HepG2 (cell line): ENCODE measurements at regions not wholly inside any gene's neighbourhood (a gene's known extent, or its start where the extent isn't known, plus 50 kb on each side); places are given as distances from the start of the nearest gene placed in this dataset.

Experiments
- ATAC-seq: fragments of 200-7000 bp; cut with Tn5 transposase; 3 replicates; pipeline ENCODE4 v1.9.1; 2020; ENCODE audit warnings: mild to moderate bottlenecking, moderate library complexity
- BruUV-seq: library from RNA; stranded (reverse); fragments of 400-500 nt; replicated peaks from 2 replicates; lab custom pipeline; 2021; lab: Mats Ljungman, UMichigan
- CTCF ChIA-PET: fragments of 300-600 bp; formaldehyde crosslinking; extraction: SDS; loops from one replicate; lab custom pipeline; 2021; ENCODE audit warnings: low total read pairs, inconsistent platforms, low intra/inter-chr PET ratio; lab: Yijun Ruan, JAX
- POLR2A ChIA-PET: fragments of 350-600 bp; sonication (Branson Sonifier 250); formaldehyde crosslinking; loops from one replicate; lab custom pipeline; 2020; ENCODE audit warnings: antibody characterized with exemption, inconsistent platforms; lab: Yijun Ruan, JAX
- DNase-seq: peaks from one replicate; pipeline ENCODE4 v3.0.0-alpha.2; 2015; ENCODE audit warnings: low spot score
- FAIRE-seq: peaks from 3 replicates; lab custom pipeline; 2011; peaks lifted over from hg19 to GRCh38; lab: Jason Lieb, UNC
- H2AFZ ChIP-seq: one replicate; pipeline ENCODE4 v1.6.1; 2011; ENCODE audit warnings: low read length, inconsistent platforms
- H3K27ac ChIP-seq: fragments of 300-600 bp; 3 replicates; pipeline ENCODE4 v1.8.0; 2011; ENCODE audit warnings: mixed run types, mild to moderate bottlenecking, mixed read lengths, low read length, inconsistent platforms; ENCODE audit not compliant: insufficient read depth; ENCODE audit errors: extremely low read length
- H3K27me3 ChIP-seq, 2 experiments: fragments of 200-600 bp in 1 of 2; 2 replicates in 1 of 2; 3 replicates in 1 of 2; pipeline versions ENCODE4 v1.6.0 to v1.8.0; 2011; ENCODE audit warnings: low read length in 2 of 2, mild to moderate bottlenecking in 2 of 2, moderate library complexity in 2 of 2, inconsistent platforms in 1 of 2; ENCODE audit not compliant: insufficient read depth in 2 of 2, control insufficient read depth in 1 of 2
- H3K36me3 ChIP-seq, 2 experiments: fragments of 200-600 bp in 1 of 2; replicated peaks in 1 of 2; 2 replicates in 1 of 2; 3 replicates in 1 of 2; pipeline versions ENCODE4 v1.5.1 to v1.8.0; 2011; ENCODE audit warnings: low read length in 2 of 2, inconsistent platforms in 1 of 2; ENCODE audit not compliant: insufficient read depth in 2 of 2, control insufficient read depth in 1 of 2
- H3K4me1 ChIP-seq: 2 replicates; pipeline ENCODE4 v1.5.1; 2012; ENCODE audit warnings: low read length, inconsistent platforms; ENCODE audit not compliant: insufficient read depth
- H3K4me2 ChIP-seq: 2 replicates; pipeline ENCODE4 v1.6.0; 2011; ENCODE audit warnings: low read depth, low read length, inconsistent platforms
- H3K4me3 ChIP-seq, 3 experiments: fragments of 200-600 bp in 1 of 3; sonication (generic), shearing (Covaris generic) in 1 of 3; replicated peaks in 1 of 3; 2 replicates each; pipeline ENCODE4 v1.5.1; 2011 to 2016; ENCODE audit warnings: low read length in 3 of 3, inconsistent platforms in 2 of 3, low read depth in 2 of 3, mild to moderate bottlenecking in 2 of 3, control low read depth in 1 of 3, mixed read lengths in 1 of 3; ENCODE audit not compliant: insufficient read depth in 1 of 3
- H3K79me2 ChIP-seq: one replicate; pipeline ENCODE4 v1.6.1; 2011; ENCODE audit warnings: low read length, inconsistent platforms; ENCODE audit not compliant: insufficient read depth
- H3K9ac ChIP-seq: 2 replicates; pipeline ENCODE4 v1.6.0; 2011; ENCODE audit warnings: mild to moderate bottlenecking, low read depth, low read length, inconsistent platforms; ENCODE audit not compliant: insufficient read depth
- H3K9me3 ChIP-seq: 2 replicates; pipeline ENCODE4 v1.5.1; 2012; ENCODE audit warnings: mild to moderate bottlenecking, low read length
- H4K20me1 ChIP-seq: 2 replicates; pipeline ENCODE4 v1.6.0; 2011; ENCODE audit warnings: inconsistent platforms, mild to moderate bottlenecking, low read length, moderate library complexity; ENCODE audit not compliant: insufficient read depth
- BRCA1 ChIP-seq: sonication (generic); formaldehyde crosslinking; IDR thresholded peaks from 2 replicates; pipeline ENCODE4 v1.4.0; 2020; ENCODE audit warnings: missing genetic modification reagents
- DNMT1 ChIP-seq: sonication (generic); formaldehyde crosslinking; IDR thresholded peaks from 2 replicates; pipeline ENCODE4 v1.5.1; 2020; ENCODE audit warnings: mild to moderate bottlenecking, missing genetic modification reagents
- ELF3 ChIP-seq: IDR thresholded peaks from 2 replicates; pipeline ENCODE4 v1.6.1; 2016; ENCODE audit warnings: missing genetic modification reagents, missing compliant biosample characterization
- HDAC6 ChIP-seq: fragments of 200-600 bp; sonication (generic); IDR thresholded peaks from 2 replicates; pipeline ENCODE4 v1.7.0; 2017; ENCODE audit warnings: mild to moderate bottlenecking, antibody characterized with exemption, low read length, low read depth
- NFYC ChIP-seq: IDR thresholded peaks from 2 replicates; pipeline ENCODE4 v1.6.1; 2016; ENCODE audit warnings: missing genetic modification reagents, missing compliant biosample characterization
- NONO ChIP-seq, 2 experiments: fragments of 450-650 bp in 1 of 2; sonication (generic) in 1 of 2; formaldehyde crosslinking in 1 of 2; IDR thresholded peaks in 1 of 2; conservative IDR thresholded peaks in 1 of 2; 2 replicates each; pipeline versions ENCODE4 v1.6.1 to v1.8.0; 2017 to 2022; ENCODE audit warnings: mild to moderate bottlenecking in 1 of 2, missing genetic modification reagents in 1 of 2, moderate library complexity in 1 of 2
- POGZ ChIP-seq: sonication (generic); formaldehyde crosslinking; IDR thresholded peaks from 2 replicates; pipeline ENCODE4 v1.4.0; 2020; ENCODE audit warnings: mild to moderate bottlenecking, missing genetic modification reagents
- SOX5 ChIP-seq: IDR thresholded peaks from 2 replicates; pipeline ENCODE4 v1.6.1; 2016; ENCODE audit warnings: borderline replicate concordance
- SRSF9 ChIP-seq: fragments of 200-400 bp; formaldehyde crosslinking; IDR thresholded peaks from 2 replicates; pipeline ENCODE4 v1.6.1; 2018; ENCODE audit warnings: borderline replicate concordance, mild to moderate bottlenecking, low read depth, low read length; ENCODE audit not compliant: insufficient read depth, poor library complexity, severe bottlenecking
- YEATS2 ChIP-seq: sonication (generic); formaldehyde crosslinking; IDR thresholded peaks from 2 replicates; pipeline ENCODE4 v1.4.0; 2020; ENCODE audit warnings: missing genetic modification reagents, borderline replicate concordance
- YEATS4 ChIP-seq: sonication (generic); formaldehyde crosslinking; IDR thresholded peaks from 2 replicates; pipeline ENCODE4 v1.4.0; 2020; ENCODE audit warnings: missing genetic modification reagents, borderline replicate concordance
- ZNF460 ChIP-seq: sonication (generic); formaldehyde crosslinking; IDR thresholded peaks from 2 replicates; pipeline ENCODE4 v1.5.1; 2020; ENCODE audit warnings: missing genetic modification reagents, mild to moderate bottlenecking, borderline replicate concordance
- ZSCAN29 ChIP-seq: sonication (generic); formaldehyde crosslinking; conservative IDR thresholded peaks from 2 replicates; pipeline ENCODE4 v1.4.0; 2020; ENCODE audit warnings: mild to moderate bottlenecking, missing genetic modification reagents
- ZSCAN31 ChIP-seq: sonication (generic); formaldehyde crosslinking; IDR thresholded peaks from 2 replicates; pipeline ENCODE4 v1.5.0; 2020; ENCODE audit warnings: low read depth, mild to moderate bottlenecking, missing genetic modification reagents
- WGBS: methylation state at CpG from one replicate; pipeline ENCODE4 v1.1.6; 2017; ENCODE audit warnings: low lambda C conversion rate; 5-methylcytosine and 5-hydroxymethylcytosine counted together
- in situ Hi-C: cut with HindIII; loops from 2 replicates; pipeline ENCODE4 v1.10.0; 2017; ENCODE audit warnings: low pct_unique_long_range_greater_than_20kb; ENCODE audit not compliant: extremely low pct_ligation_motif_present
- intact Hi-C: fragments of 100-400 bp; cut with micrococcal nuclease; formaldehyde crosslinking; loops from one replicate; pipeline ENCODE4 v1.10.0; 2022; ENCODE audit not compliant: unreplicated experiment
- TF ChIP-seq, protein P1 (sequence below): IDR thresholded peaks from 2 replicates; pipeline ENCODE4 v1.6.1; 2012; ENCODE audit warnings: inconsistent platforms
- TF ChIP-seq, protein P2 (sequence below): sonication (generic); formaldehyde crosslinking; IDR thresholded peaks from 2 replicates; pipeline ENCODE4 v1.8.0; 2022; ENCODE audit warnings: low read depth, missing genetic modification reagents
- TF ChIP-seq, protein P3 (sequence below): sonication (generic); formaldehyde crosslinking; IDR thresholded peaks from 2 replicates; pipeline ENCODE4 v1.5.1; 2020; ENCODE audit warnings: missing genetic modification reagents, mild to moderate bottlenecking, borderline replicate concordance
- TF ChIP-seq, protein P4 (sequence below): sonication (generic); formaldehyde crosslinking; IDR thresholded peaks from 2 replicates; pipeline ENCODE4 v1.8.0; 2022; ENCODE audit warnings: missing genetic modification reagents, mild to moderate bottlenecking, moderate library complexity, borderline replicate concordance

DNA sequence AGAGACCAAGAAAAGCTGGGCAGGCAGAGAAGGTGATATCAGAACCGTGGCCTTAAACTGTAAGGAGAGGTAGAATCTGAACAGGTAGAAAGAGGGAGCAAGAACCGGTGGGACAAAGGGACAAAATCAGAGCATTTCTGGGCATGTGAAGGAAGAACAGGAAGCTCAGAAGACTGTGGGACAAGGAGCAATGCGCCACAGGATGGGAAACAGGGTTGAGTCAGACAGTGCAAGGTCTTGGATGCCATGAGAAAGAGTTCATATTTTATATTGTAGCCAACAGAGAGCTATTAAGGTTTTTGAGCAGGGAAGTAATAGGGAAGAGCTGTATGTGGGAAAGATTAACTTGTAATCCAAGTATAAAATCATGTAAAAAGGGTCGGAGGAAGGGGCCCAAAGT is 106.4 kb upstream of the UGP2 start:
- CTCF ChIA-PET = no interaction called here
- no peak for FAIRE-seq
- no TSS peak for BruUV-seq
- no peak for TF ChIP-seq YEATS2 (CRISPR knock-in tag)
- TF ChIP-seq, protein P1, sequence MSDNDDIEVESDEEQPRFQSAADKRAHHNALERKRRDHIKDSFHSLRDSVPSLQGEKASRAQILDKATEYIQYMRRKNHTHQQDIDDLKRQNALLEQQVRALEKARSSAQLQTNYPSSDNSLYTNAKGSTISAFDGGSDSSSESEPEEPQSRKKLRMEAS = no peak
- no peak for TF ChIP-seq SRSF9
- no peak for TF ChIP-seq ZSCAN29 (CRISPR knock-in tag)
- TF ChIP-seq, protein P2, sequence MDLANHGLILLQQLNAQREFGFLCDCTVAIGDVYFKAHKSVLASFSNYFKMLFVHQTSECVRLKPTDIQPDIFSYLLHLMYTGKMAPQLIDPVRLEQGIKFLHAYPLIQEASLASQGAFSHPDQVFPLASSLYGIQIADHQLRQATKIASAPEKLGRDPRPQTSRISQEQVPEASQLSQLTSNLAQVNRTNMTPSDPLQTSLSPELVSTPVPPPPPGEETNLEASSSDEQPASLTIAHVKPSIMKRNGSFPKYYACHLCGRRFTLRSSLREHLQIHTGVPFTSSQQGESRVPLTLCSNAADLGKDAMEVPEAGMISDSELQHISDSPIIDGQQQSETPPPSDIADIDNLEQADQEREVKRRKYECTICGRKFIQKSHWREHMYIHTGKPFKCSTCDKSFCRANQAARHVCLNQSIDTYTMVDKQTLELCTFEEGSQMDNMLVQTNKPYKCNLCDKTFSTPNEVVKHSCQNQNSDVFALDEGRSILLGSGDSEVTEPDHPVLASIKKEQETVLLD (CRISPR knock-in tag) = no peak
- TF ChIP-seq DNMT1 (CRISPR knock-in tag) = no peak
- TF ChIP-seq YEATS4 (CRISPR knock-in tag) = no peak
- TF ChIP-seq ZSCAN31 (CRISPR knock-in tag) = no peak
- TF ChIP-seq POGZ (CRISPR knock-in tag) = peak; percentile 54
- TF ChIP-seq BRCA1 (CRISPR knock-in tag) = no peak
- TF ChIP-seq SOX5 = peak; percentile 46; the same call in 1 of the 2 replicates
- TF ChIP-seq, protein P3, sequence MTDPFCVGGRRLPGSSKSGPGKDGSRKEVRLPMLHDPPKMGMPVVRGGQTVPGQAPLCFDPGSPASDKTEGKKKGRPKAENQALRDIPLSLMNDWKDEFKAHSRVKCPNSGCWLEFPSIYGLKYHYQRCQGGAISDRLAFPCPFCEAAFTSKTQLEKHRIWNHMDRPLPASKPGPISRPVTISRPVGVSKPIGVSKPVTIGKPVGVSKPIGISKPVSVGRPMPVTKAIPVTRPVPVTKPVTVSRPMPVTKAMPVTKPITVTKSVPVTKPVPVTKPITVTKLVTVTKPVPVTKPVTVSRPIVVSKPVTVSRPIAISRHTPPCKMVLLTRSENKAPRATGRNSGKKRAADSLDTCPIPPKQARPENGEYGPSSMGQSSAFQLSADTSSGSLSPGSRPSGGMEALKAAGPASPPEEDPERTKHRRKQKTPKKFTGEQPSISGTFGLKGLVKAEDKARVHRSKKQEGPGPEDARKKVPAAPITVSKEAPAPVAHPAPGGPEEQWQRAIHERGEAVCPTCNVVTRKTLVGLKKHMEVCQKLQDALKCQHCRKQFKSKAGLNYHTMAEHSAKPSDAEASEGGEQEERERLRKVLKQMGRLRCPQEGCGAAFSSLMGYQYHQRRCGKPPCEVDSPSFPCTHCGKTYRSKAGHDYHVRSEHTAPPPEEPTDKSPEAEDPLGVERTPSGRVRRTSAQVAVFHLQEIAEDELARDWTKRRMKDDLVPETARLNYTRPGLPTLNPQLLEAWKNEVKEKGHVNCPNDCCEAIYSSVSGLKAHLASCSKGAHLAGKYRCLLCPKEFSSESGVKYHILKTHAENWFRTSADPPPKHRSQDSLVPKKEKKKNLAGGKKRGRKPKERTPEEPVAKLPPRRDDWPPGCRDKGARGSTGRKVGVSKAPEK = no peak
- no peak for TF ChIP-seq NFYC (CRISPR knock-in tag)
- no peak for TF ChIP-seq NONO (IDR thresholded peaks at IDR 0.05)
- no peak for TF ChIP-seq NONO (CRISPR knock-in tag; conservative IDR thresholded peaks at IDR 0.05)
- no peak for TF ChIP-seq ZNF460 (CRISPR knock-in tag)
- TF ChIP-seq ELF3 (CRISPR knock-in tag) = peak; percentile 74
- no peak for TF ChIP-seq HDAC6
- TF ChIP-seq, protein P4, sequence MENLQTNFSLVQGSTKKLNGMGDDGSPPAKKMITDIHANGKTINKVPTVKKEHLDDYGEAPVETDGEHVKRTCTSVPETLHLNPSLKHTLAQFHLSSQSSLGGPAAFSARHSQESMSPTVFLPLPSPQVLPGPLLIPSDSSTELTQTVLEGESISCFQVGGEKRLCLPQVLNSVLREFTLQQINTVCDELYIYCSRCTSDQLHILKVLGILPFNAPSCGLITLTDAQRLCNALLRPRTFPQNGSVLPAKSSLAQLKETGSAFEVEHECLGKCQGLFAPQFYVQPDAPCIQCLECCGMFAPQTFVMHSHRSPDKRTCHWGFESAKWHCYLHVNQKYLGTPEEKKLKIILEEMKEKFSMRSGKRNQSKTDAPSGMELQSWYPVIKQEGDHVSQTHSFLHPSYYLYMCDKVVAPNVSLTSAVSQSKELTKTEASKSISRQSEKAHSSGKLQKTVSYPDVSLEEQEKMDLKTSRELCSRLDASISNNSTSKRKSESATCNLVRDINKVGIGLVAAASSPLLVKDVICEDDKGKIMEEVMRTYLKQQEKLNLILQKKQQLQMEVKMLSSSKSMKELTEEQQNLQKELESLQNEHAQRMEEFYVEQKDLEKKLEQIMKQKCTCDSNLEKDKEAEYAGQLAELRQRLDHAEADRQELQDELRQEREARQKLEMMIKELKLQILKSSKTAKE (CRISPR knock-in tag) = peak; percentile 34

More for the DNA sequence above, 106.4 kb upstream of the UGP2 start:
- DNase-seq (peak; percentile 39), ATAC-seq (peak; percentile 29; the same call in 2 of the 3 replicates)
- H3K9ac ChIP-seq = peak overlapping the region; percentile 42
- WGBS = 60% methylated on average over 4 of the region's 4 CpGs
- no peaks in the 10 kb centered on the region for H3K79me2 ChIP-seq
- peak overlapping the region; percentile 93 for H2AFZ ChIP-seq
- H3K27ac ChIP-seq = peak overlapping the region; percentile 74
- intact Hi-C loops = loop anchor here (10.0 kb wide), 1 partner anchor 420 kb away; no protein-coding TSS in a partner anchor
- in situ Hi-C loops = no loop called here
- peak overlapping the region in 2 of 3 experiments; percentile 8 to 11; a peak in 2 of 6 replicates for H3K4me3 ChIP-seq
- H3K4me2 ChIP-seq = peak overlapping the region; percentile 39
- H4K20me1 ChIP-seq = no peaks in the 10 kb centered on the region
- POLR2A ChIA-PET = interaction anchor here (0.8 to 5.5 kb wide), 5 partner anchors 37 to 147 kb away, joined by 3 to 73 read pairs (median 4); partner anchors contain the start of genes MDH1, UGP2 and WDPCP
- H3K9me3 ChIP-seq = no peaks in the 10 kb centered on the region
- peaks cover 64% of the 10 kb centered on the region for H3K4me1 ChIP-seq
- no peaks in the 10 kb centered on the region for H3K27me3 ChIP-seq
- H3K36me3 ChIP-seq = no peaks in the 10 kb centered on the region
